ENCODE measurements at regions not wholly inside any gene's neighbourhood (a gene's known extent, or its start where the extent isn't known, plus 50 kb on each side); places are given as distances from the start of the nearest gene placed in this dataset.

DNA sequence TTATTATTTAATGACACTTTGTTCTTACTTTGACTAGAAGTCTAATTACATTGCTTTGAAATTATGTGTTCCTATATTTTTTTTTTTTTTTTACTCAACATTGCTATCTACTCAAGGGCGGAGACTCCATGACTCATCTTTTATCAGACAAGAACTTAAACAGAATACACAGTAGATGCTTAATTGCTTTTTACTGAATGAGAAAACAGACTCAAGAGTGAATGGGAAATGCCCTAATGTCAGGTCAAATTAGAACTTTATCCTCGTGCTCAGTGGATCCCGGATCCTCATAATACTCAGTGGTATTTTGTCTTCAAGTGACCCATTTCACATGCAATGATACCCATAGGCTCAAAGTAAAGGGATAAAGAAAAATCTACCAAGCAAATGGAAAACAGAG is 954.5 kb upstream of the IGFBP7 start:
- intact Hi-C loops (cut with micrococcal nuclease), result no loop called here
- 76% methylated on average over 2 of the region's 3 CpGs for WGBS (ENCODE audit: insufficient coverage)
- H3K4me3 Mint-ChIP-seq, result no peak overlapping the region
- no peak overlapping the region for H3K27ac ChIP-seq (ENCODE audit: low read length)
- no peak overlapping the region for H3K27ac Mint-ChIP-seq
- H3K9me3 Mint-ChIP-seq, result peaks cover 3 to 5% of the 10 kb centered on the region in 2 donors
- no peak overlapping the region for H3K4me3 ChIP-seq (ENCODE audit: low read length)
- ATAC-seq, result no peak
- no peaks in the 10 kb centered on the region for H3K4me1 ChIP-seq (ENCODE audit: control insufficient read depth, insufficient read depth, low read length)
- TF ChIP-seq, protein P1, sequence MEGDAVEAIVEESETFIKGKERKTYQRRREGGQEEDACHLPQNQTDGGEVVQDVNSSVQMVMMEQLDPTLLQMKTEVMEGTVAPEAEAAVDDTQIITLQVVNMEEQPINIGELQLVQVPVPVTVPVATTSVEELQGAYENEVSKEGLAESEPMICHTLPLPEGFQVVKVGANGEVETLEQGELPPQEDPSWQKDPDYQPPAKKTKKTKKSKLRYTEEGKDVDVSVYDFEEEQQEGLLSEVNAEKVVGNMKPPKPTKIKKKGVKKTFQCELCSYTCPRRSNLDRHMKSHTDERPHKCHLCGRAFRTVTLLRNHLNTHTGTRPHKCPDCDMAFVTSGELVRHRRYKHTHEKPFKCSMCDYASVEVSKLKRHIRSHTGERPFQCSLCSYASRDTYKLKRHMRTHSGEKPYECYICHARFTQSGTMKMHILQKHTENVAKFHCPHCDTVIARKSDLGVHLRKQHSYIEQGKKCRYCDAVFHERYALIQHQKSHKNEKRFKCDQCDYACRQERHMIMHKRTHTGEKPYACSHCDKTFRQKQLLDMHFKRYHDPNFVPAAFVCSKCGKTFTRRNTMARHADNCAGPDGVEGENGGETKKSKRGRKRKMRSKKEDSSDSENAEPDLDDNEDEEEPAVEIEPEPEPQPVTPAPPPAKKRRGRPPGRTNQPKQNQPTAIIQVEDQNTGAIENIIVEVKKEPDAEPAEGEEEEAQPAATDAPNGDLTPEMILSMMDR (IDR thresholded peaks at IDR 0.05), result no peak
- no peaks in the 10 kb centered on the region for H3K4me1 Mint-ChIP-seq
- H3K36me3 Mint-ChIP-seq, result no peaks in the 10 kb centered on the region
- no peaks in the 10 kb centered on the region for H3K36me3 ChIP-seq (ENCODE audit: control insufficient read depth, insufficient read depth, low read length)
- no peaks in the 10 kb centered on the region for H3K27me3 Mint-ChIP-seq (ENCODE audit: low read depth in 2 of 2)
- H3K9me3 ChIP-seq (ENCODE audit: control insufficient read depth, insufficient read depth, low read length), result no peaks in the 10 kb centered on the region
- no peak for DNase-seq
- no peaks in the 10 kb centered on the region for H3K27me3 ChIP-seq (ENCODE audit: control insufficient read depth, insufficient read depth, low read length)

DNA sequence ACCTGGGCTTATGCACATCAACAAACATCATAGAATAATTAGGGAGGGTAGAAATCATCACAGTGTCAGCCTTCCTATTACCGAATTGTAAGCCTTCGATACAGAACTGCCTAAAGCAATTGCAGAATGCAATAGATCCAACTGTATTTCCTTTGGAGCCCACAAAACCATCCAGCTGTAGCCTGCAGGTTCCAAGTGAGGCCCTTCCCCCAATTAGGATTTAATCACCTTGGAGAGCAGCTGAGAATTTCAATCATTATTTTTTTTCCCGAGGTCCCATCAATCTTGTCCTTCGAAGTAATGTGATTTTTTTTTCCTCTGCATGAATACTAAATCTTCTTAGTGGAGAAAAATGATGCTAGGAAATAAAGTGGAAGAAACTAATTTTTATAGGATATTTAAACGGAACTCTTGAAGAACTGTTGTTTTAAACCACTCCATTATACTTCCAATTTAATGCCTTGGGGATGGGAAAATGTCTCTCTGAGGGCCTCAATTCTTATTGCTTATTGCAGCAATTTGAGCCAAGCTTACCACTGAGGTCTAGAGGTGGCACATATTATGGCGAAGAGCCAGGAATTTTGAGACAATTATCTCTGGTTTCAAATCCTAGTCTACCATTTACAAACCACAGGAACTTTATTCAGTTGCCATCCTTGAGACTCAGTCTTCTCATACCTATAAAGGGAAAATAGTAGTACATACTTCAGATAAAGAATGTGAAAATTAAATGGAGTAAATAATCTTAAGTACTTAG is 953.4 kb upstream of the IGFBP7 start:
- Mint-ChIP-seq H3K27me3 (ENCODE audit: low read depth in 2 of 2) (no peaks in the 10 kb centered on the region), H3K4me3 (no peak overlapping the region), H3K27ac (no peak overlapping the region), H3K36me3 (no peaks in the 10 kb centered on the region), H3K9me3 (peaks cover 3 to 5% of the 10 kb centered on the region in 2 donors), H3K4me1 (no peaks in the 10 kb centered on the region)
- Histone ChIP-seq H3K27ac (ENCODE audit: low read length) (no peak overlapping the region), H3K4me3 (ENCODE audit: low read length) (no peak overlapping the region), H3K36me3 (ENCODE audit: control insufficient read depth, insufficient read depth, low read length) (no peaks in the 10 kb centered on the region), H3K27me3 (ENCODE audit: control insufficient read depth, insufficient read depth, low read length) (no peaks in the 10 kb centered on the region), H3K9me3 (ENCODE audit: control insufficient read depth, insufficient read depth, low read length) (no peaks in the 10 kb centered on the region), H3K4me1 (ENCODE audit: control insufficient read depth, insufficient read depth, low read length) (no peaks in the 10 kb centered on the region)
- no peak for DNase-seq
- 100% methylated on average over 4 of the region's 6 CpGs for WGBS (ENCODE audit: insufficient coverage)
- intact Hi-C loops (cut with micrococcal nuclease), result no loop called here
- TF ChIP-seq, protein P1 (IDR thresholded peaks at IDR 0.05), result no peak
- ATAC-seq, result no peak

DNA sequence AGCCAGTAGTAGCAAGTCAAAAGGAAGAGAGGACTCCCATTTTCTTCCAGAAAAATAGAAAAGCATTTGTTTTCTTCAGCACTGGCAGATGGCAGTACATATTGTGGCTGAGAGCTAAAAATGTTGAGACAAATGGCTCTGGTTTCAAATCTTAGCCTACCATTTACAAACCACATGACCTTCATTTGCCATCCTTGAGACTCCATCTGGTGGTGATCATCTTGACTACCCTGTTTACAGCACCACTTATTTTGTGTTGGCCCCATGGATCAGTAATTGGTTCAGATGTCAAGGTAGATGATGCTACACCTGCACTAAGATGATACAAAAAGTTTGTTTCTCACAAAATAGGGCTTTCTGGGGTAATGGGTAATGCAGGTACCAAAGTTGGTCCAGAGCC is 951.8 kb upstream of the IGFBP7 start:
- DNase-seq (no peak), ATAC-seq (no peak)
- Mint-ChIP-seq H3K36me3 (no peaks in the 10 kb centered on the region), H3K9me3 (peaks cover 2 to 5% of the 10 kb centered on the region in 2 donors), H3K27ac (no peak overlapping the region), H3K27me3 (ENCODE audit: low read depth in 2 of 2) (no peaks in the 10 kb centered on the region), H3K4me3 (no peak overlapping the region), H3K4me1 (no peaks in the 10 kb centered on the region)
- Histone ChIP-seq H3K4me3 (ENCODE audit: low read length) (no peak overlapping the region), H3K36me3 (ENCODE audit: control insufficient read depth, insufficient read depth, low read length) (no peaks in the 10 kb centered on the region), H3K27me3 (ENCODE audit: control insufficient read depth, insufficient read depth, low read length) (no peaks in the 10 kb centered on the region), H3K27ac (ENCODE audit: low read length) (no peak overlapping the region), H3K4me1 (ENCODE audit: control insufficient read depth, insufficient read depth, low read length) (no peaks in the 10 kb centered on the region), H3K9me3 (ENCODE audit: control insufficient read depth, insufficient read depth, low read length) (no peaks in the 10 kb centered on the region)
- intact Hi-C loops (cut with micrococcal nuclease), result no loop called here
- TF ChIP-seq, protein P1 (IDR thresholded peaks at IDR 0.05), result no peak

DNA sequence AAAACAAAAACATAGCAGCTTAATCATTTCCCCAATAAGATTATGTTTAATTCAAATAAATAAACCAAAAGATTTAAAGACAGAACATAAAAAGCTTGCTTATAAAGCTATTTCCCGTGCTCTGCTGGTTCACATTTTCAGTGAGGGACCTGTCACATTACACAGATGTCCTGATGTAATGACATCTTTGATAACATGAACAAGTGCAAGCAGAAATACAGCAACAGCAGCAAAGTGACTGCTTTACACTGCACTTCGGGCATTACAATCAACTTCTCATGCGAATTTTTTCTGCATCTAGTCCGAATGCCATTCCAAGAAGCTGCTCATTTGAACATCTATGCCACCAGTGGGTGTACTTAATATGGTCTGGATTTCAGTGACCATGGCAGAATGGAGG is 940.3 kb upstream of the IGFBP7 start:
- Mint-ChIP-seq H3K9me3 (peaks cover 11 to 12% of the 10 kb centered on the region in 2 donors), H3K27me3 (ENCODE audit: low read depth in 2 of 2) (no peaks in the 10 kb centered on the region), H3K27ac (no peak overlapping the region), H3K4me1 (no peaks in the 10 kb centered on the region), H3K36me3 (no peaks in the 10 kb centered on the region), H3K4me3 (no peak overlapping the region)
- no peak overlapping the region for H3K27ac ChIP-seq (ENCODE audit: low read length)
- peaks cover 2% of the 10 kb centered on the region for H3K9me3 ChIP-seq (ENCODE audit: control insufficient read depth, insufficient read depth, low read length)
- no peak for DNase-seq
- ATAC-seq, result no peak
- no peaks in the 10 kb centered on the region for H3K36me3 ChIP-seq (ENCODE audit: control insufficient read depth, insufficient read depth, low read length)
- WGBS (ENCODE audit: insufficient coverage), result 89% methylated on average over 4 of the region's 4 CpGs
- no peaks in the 10 kb centered on the region for H3K27me3 ChIP-seq (ENCODE audit: control insufficient read depth, insufficient read depth, low read length)
- TF ChIP-seq, protein P1 (IDR thresholded peaks at IDR 0.05), result no peak
- intact Hi-C loops (cut with micrococcal nuclease), result no loop called here
- H3K4me1 ChIP-seq (ENCODE audit: control insufficient read depth, insufficient read depth, low read length), result no peaks in the 10 kb centered on the region
- H3K4me3 ChIP-seq (ENCODE audit: low read length), result no peak overlapping the region

All from natural killer cell (primary cell).